NCI-H748 treated with DMSO at 0.1 percent for 48 hours (cell line): ENCODE measurements at regions not wholly inside any gene's neighbourhood (a gene's known extent, or its start where the extent isn't known, plus 50 kb on each side); places are given as distances from the start of the nearest gene placed in this dataset.
"Not testable (repeated sequence)": the region's sequence is repeated elsewhere in the genome, so short reads cannot be mapped to it uniquely, and the experiment has no call there.

Source experiments
- DNase-seq: peaks from one replicate; lab custom pipeline; 2025; lab: John Stamatoyannopoulos, UW

DNA sequence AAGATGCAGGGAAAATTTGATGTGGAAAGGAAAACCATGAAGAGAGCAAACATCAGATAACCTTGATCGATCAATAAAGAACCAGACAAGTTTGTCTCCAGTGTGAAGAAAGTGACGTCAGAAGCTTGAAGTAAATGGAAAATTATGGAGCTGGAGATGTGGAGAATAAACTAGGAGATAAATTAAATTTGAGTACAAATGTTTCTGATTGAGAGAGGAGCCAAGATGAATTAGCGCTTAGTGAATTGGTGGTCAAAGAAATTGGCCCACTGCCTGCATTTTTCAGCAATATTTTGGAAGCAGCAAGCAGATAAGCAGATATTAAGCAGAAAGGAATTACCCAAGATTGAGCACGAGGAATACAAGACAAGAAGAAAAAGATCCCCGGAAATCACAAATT is 567.3 kb upstream of the ZNF385D start:
- DNase-seq, result no peak

DNA sequence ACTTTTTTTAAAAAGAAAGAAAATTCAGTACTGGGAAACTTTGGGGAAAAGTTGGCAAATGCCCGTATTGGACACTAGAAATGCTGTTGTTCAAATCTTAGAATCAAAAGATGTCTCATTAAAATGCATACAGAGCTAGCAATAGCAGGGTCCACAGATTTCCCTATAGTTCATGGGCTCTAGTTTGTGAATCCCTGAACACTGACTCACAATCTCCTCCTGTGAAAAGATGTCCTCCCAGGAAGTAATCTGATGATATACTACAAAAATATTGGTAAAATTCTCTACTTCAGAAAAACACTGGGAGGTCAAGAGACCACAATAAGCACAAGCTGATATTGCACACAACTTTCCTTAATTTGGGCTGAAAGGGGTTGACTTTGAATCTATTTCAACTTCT is 568.4 kb upstream of the ZNF385D start:
- DNase-seq, result no peak

DNA sequence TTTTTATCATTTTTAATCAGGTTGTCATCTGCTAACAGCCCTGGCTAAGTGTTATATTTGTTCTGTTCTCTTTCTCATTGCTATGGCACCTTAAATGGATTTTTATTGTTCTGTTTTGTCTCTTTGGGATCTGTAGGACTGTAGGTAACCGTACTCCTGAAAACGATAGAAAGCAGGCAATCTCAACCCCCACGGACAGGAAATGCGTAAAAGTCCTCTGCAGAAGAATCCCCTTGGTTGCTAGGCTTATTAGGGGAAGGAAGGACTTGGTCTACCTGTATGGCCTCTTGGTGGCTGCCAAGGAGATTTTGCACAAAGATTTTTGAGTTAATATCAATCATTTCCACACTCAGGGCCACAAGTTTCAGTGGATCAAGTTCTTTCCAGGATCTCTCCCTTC is 571.9 kb upstream of the ZNF385D start:
- no peak for DNase-seq

DNA sequence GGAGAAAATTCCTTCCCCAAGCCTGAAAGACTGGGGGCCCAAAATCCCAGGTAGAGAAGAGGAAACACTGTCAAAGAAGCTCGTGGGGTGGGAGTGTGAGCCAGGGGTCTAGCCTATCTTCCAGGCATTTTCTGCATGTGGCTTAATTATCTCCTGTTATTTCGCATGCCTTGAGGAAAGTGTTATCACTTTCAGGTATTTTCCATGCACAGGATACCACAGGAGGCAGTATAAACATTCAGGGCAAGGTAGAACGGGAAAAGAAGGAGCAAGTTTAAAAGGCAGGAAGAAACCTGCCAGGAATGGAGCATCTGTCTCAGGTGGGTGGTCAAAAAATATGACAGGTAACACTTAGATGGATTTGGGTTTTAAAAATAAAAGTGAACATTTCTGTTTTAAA is 575.3 kb upstream of the ZNF385D start:
- DNase-seq, result no peak

DNA sequence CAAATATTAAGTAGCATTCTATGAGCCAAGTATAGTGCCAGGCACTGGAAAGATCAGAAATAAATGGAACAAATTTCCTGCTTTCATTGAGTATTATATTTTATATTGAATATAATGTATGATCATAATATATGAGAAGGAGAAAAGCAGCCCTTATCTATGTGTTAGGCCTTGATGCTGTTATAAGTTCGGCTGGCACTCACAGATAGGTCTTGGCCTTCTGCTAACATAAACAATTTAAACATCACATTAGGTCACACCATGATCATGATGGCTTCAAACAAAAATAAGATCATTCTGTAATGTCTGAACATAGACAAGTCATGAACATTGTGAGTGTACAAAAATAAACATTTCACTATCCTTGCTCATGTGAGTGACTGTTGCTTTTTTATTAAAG is 584.0 kb upstream of the ZNF385D start:
- DNase-seq, result no peak

DNA sequence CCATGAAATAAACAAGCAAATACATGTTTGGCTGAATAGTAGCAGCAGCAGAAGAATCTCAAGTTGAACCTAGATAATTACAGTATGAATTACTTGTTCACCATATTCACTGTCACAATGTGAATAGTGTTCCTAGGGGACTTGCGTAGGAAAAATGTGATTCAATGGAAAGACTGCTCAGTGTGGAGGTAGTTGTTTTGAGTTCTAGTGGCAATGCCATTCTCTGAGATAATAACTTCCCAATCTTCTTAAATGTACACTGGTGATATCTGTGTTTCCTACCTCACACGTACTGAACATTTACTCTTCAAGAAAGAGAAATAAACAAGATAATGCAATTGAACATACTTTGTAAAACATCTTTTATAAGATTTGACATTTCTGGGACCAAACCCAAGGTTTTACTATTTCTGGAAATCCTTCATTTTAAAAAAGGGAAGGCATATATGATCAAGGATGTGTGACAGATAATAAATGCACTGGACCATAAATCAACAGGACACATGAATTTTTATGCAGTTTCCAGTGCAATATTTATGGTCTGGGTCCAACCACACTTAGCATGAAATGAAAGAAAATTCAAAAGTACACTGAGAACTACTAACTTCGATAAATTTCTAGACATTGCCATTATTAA is 598.3 kb upstream of the ZNF385D start:
- no peak for DNase-seq

DNA sequence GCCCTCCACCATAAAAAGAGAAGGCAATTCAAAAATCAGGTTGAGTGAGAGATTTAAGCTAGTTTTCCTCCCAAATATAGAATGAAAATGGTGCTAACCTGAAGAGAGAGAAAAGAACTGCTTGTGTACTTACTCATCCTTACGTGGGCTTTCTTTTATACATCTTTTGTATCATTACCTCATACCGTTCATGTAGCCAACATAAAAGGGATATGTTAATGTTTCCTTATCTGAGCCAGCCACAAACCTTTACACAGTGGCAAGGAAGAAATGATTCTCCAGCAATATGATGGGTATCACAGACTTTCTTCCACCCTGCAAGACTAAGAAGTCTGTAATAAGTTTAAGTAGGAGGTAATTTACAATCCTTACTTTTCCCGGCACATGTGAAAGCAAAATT is 600.8 kb upstream of the ZNF385D start:
- DNase-seq, result no peak

DNA sequence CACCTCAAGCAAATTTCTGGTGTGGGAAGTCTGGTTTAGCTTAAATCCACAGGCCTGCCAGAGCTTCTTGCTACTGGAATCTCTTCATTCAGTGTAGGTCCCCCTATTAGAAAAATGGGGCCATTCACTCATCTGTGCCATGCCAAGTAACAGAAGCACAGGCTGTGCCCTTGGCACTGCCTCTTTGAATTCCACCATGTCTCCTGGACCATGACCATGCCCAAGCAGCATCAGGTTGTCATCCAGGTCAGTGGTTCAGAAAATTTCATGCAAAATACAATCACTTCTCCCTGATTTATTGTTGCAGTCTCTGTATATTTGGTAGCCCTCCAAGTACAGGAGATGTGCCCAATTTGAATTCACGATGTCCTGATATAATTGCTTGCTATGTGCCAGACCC is 602.1 kb upstream of the ZNF385D start:
- no peak for DNase-seq

DNA sequence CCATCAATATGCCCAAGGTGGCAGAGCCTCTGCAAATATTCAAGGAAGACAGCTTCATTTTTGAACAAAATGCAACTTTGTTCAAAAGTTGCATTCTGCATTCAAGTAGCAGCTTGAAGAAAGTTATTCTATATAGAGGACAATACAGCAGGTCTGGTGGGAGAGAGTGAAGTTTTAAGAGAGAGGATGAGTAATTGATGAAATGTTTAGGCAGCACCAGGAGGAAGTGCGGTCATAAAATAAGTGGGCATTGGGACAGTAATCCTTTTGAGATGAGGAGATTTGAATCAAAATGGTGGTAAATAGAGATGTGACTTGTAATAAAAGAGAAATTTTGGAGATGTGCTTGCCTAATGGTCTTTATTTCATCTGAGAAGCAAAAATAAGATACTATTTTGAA is 607.3 kb upstream of the ZNF385D start:
- no peak for DNase-seq

DNA sequence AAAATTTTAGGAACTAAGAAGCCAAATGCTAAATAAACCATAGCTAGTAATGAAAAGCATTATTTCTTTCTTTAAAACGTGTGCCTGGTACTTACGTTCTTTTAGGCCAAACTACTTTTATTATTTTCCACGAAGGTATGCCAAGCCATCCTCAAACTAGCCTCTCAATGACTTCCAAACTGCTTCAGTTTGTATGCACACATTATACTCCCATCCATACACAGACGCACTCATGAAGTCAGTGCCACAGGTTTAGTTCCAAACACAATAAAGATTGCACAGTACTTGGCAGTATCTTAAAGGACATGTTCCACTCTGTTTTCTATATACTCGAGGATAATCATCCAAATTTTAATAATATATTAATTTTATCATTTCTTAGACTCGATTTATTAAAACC is 609.2 kb upstream of the ZNF385D start:
- no peak for DNase-seq

DNA sequence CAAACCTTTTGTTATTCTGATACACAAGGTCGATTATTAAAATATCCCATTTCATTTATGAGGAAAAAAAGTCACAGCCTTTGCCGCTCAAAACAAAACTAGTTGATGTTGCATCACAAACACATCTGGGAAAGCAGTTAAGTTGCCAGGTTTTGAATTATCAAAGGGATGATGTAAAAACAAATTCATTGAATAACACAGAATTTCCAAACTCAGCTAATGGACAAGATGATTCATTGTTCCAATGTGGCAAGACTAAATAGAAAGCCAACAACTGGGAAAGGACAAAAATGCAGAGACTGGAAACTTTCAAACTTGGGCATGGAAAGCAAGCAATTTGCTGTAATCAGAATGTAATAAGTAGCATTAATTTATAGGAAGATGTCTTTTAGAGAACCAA is 610.0 kb upstream of the ZNF385D start:
- DNase-seq, result no peak

DNA sequence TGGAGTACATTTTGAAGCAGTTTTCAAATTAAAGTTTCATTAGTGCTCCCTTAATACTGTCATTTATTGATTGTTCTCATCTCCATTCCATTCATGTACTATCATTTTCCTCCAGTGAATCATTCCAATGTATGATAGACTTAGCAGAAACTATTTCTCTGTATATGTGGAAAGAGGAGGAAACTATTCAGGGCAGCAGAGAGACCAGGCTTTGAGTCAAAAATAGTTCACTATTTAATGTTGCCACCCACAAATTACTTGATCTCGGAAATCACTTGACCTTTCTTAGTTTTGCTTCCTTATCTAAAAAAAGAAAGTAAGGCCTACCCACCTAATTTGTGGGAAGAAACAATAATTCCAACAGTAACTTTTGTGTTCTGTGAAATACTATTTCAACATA is 610.5 kb upstream of the ZNF385D start:
- DNase-seq, result no peak

DNA sequence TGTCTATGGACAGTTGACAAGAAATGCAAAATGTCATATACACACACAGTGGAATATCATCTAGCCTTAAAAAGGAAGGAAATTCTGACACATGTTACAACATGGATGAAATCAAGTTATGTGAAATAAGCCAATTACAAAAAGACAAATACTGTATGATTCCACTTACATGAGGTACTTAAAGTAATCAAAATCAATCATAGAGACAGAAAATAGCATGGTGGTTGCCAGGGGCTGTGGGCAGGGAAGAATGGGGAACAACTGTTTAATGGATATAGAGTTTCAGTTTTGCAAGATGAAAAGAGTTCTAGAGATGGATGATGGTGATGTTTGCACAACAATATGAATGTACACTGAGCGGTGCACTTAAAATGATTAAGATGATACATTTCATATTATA is 613.8 kb upstream of the ZNF385D start:
- DNase-seq, result no peak

DNA sequence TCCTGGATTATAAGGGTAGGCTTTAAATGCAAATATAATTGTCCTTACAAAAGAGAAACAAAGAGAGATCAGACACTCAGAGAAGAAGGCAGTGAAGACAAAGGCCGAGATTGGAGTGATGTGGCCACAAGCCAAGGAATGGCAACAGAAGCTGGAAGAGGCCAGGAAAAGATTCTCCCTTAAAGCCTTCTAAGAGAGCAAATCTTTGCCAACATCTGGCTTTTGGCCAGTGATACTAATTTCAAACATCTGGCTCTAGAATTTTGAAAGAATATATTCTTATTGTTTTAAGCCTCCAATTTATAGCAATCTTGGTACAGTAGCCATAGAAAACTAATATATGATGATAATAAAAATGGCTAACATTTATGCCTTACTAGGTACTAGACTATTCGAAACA is 615.8 kb upstream of the ZNF385D start:
- DNase-seq, result no peak

DNA sequence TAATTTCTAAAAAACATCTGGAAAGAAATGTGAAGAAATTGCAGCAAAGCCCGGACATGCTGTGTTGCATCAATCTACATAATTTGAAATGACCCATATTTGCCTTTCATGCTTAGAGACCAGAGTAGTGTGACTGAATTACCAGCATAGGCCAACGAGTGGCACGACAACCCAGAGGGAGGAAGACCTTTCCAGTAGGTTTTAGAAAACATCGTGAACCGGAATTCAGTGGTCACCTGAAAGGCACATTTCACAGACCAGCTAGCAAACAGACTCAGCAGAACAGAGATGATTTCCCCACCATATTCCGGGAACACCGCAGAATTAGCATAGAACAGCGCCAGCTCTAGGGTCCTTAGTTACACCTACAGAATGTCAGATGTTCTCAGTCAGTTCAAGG is 620.0 kb upstream of the ZNF385D start:
- DNase-seq, result no peak

DNA sequence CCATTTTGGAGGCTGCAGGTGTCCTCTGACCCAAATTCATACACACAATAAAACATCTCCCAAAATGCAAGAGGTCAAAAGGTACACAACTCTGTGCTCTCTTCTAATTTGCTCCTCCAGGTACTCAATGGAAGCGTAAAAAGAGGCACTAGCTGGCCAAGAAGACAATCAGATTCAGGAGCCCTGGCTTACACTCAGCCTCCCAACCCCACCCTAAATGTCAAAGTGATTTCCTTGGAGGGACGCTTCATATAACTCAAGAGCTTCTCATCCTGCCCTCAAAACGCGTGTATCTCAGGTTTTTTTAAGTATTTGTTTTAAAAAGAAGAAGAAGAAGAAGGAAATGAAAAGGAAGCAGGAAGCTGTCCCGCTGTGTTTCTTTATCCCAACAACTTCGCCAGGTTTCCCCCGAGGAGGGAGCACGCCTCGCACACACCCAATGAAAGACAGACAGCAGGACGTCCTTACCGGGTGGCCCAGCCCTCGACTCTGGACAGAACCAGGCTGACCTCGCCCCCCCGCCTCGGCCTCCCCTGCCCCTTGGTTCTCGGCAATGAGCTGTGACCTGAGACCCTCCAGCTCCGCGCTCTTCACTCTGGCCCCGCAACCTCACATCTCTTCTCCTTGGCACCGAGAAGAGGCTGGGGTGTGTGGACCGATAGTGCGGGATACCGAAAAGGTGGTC is 620.7 kb upstream of the ZNF385D start:
- DNase-seq, result no peak

DNA sequence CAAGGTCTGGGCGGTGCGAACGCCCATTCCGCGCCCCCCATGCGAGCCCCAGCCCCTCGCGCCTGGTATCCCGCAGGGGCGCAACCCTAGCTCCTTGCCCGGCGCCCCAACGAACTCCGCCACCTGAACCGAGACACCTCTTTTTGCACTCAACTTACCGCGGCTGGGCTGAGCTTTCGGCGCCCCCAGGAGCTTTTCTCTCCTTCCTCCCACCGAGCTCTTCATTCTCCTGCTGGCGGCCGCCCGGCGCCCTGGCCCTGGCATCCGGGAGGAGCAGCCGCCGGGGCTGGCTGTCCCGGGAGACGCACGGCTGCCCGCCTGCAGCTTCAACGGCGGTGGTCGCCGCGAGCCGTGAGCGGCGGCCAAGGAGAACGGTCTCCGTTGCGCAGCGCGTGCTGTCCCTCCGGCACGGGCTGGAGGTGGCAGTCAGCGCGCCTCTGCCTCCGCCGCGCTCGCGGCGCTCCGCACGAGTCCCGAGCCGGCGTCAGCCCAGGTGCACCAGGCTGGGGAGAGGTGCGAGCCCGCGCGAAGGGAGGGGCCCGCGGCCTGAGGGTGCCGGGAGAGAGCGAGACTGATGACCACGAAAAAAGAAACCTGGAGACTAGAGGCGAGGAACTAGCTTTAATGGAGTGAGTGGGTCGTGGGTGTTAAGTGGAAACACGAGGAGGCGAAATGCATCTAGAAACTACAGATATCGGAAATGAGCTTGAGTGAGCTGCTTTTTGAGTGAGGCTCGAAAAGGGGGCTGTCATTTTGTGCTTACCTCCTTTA is 621.5 kb upstream of the ZNF385D start:
- no peak for DNase-seq

DNA sequence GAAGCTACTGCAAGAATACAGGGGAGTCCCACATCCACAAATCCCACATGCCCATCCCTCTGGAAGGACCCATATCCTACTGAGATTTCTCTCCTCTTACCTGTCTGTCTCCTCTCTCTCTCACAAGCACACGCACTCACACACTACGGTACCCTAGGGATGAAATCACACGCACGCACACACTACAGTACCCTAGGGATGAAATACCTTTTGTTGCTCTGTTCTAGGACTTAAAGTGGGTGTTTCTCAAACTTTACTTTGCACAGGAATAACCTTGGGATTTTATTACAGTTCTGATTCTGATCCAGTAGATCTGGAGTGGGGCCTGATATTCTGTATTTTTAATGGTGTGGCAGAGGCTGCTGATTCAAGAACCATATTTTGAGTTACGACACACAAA is 622.2 kb upstream of the ZNF385D start:
- no peak for DNase-seq

DNA sequence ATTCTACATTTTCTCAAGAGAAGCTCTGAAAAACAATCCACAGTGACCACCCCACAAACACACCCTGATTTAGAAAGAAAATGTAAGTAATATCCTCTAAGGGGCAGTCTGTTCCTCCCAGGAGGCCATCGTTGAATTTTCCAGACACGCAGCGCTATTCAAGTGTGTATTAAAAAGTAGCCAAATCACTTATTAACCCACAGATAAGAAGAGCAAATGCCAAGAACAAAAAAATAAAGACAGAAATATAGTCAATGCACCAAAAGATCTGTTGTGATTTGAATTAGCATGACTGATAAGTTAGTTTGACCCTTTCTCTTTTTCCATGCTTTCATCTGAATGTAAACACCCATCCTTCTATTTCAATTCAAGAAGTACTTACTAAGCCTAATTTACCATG is 622.8 kb upstream of the ZNF385D start:
- DNase-seq, result no peak

DNA sequence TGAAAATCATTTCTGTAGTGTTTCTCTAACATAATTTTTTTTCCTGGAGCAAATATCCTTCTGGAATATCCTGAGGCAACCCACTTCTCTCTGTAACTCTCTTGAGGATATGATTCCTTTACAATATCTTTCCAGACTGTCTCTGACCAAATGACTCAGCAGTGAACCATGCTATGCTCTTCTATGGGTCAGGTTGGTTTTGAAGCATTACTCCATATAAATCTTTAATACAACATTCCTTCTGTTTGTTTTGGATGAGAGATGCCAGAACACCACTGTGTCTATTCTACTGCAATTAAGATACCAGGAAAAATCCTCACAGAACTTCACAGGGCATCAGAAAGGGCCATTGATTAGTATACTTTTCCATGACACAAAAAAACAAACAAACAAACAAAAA is 626.4 kb upstream of the ZNF385D start:
- no peak for DNase-seq

DNA sequence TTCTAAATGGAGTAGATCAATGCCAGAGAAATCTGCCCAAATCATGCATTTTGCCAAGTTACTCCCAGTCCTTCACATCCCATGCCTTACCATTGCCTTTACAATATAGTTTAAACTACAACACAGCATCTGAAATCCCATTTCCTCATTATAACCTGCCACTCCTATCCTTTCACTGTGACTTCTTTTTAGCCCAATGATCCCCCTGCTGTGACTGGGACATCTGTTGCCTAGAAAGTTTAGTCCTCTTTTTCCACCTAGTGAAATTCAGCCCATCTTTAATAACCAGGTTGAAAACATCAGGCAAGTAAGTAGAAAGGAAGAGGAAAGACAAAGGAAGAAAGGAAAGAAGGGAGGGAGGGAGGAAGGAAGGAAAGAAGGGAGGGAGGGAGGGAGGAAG is 627.9 kb upstream of the ZNF385D start:
- no peak for DNase-seq

DNA sequence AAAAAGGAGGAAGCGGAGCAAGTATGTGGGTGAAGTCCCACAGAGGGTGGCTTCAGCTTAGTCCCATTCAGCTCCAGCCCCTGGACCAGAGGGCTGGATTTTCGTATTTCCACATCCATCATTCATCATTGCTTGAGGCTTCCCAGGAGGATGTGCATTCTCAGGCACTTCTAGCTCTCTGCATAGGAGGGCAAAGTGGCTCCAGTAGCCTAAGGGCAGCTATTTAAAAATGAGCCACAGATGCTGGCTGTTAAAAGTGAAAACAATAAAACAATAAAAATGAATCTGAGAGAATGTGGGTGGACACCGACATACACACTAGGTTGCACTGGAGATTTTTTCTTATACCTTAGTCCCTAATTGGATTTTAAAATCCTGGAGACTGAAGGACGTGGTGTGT is 629.2 kb upstream of the ZNF385D start:
- DNase-seq, result no peak

DNA sequence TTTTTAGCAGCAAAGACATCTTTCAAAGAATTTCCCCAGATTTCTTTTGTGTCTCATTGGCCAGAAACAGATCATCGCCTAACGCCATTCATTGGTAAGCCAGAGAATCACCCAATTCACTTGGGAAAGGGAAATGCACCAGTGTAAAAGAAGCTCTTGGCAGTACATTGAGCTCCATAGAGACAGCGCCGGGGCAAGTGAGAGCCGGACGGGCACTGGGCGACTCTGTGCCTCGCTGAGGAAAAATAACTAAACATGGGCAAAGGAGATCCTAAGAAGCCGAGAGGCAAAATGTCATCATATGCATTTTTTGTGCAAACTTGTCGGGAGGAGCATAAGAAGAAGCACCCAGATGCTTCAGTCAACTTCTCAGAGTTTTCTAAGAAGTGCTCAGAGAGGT is 630.6 kb upstream of the ZNF385D start:
- not testable (repeated sequence) for DNase-seq

DNA sequence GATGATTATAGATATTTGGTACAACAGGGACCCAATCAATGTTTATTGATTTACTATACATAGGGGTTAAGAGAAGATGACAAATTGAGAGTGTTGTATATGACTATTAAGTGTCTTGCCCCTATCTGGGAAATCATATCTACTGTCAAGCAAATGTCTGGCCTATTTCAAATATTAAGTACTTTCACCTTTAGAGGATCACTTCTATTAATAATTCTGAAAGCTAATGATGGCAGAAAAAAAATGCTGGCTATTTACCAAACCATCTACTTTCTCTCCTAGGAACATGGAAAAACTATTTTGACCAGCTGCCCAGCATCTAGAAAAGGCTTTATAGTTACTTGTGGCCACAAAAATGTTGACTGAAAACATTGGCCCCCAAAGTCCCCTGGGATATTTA is 632.3 kb upstream of the ZNF385D start:
- no peak for DNase-seq
